Right ventricle myocardium inferior (tissue), 1 donor: ENCODE measurements at regions not wholly inside any gene's neighbourhood (a gene's known extent, or its start where the extent isn't known, plus 50 kb on each side); places are given as distances from the start of the nearest gene placed in this dataset.
A peak's percentile ranks its signal among the peaks of the same experiment; 100 is the strongest.
"Not testable (repeated sequence)": the region's sequence is repeated elsewhere in the genome, so short reads cannot be mapped to it uniquely, and the experiment has no call there.

ENCODE experiments used
- ATAC-seq: fragments of 200-7000 bp; cut with Tn5 transposase; one replicate; pipeline ENCODE4 v1.9.1; 2020; ENCODE audit warnings: mild to moderate bottlenecking, moderate library complexity
- DNase-seq: peaks from one replicate; pipeline ENCODE4 v3.0.0; 2021; ENCODE audit errors: missing footprints
- intact Hi-C: fragments of 100-400 bp; cut with DNase I; formaldehyde crosslinking; loops from one replicate; pipeline ENCODE4 v1.11.0; 2022
- donor health status: DM: no; HTN: yes; CAD: no; lungs with severe emphysema.

GRCh38 chr14:84454114-84454513 is 1075.8 kb upstream of the FLRT2 start:
- DNase-seq, result no peak
- no peak for ATAC-seq
- intact Hi-C loops, result no loop called here

GRCh38 chr14:84456946-84457345 is 1073.0 kb upstream of the FLRT2 start:
- intact Hi-C loops, result no loop called here
- ATAC-seq (no peak), DNase-seq (no peak)

GRCh38 chr14:84458881-84459280 is 1071.1 kb upstream of the FLRT2 start:
- DNase-seq (no peak), ATAC-seq (no peak)
- intact Hi-C loops, result no loop called here

GRCh38 chr14:84465880-84466279 is 1064.1 kb upstream of the FLRT2 start:
- DNase-seq, result no peak
- no peak for ATAC-seq
- intact Hi-C loops, result no loop called here

GRCh38 chr14:84468153-84468552 is 1061.8 kb upstream of the FLRT2 start:
- ATAC-seq, result no peak

GRCh38 chr14:84477996-84478395 is 1051.9 kb upstream of the FLRT2 start:
- DNase-seq, result no peak
- intact Hi-C loops, result no loop called here
- no peak for ATAC-seq

More at GRCh38 chr14:84468153-84468552, 1061.8 kb upstream of the FLRT2 start:
- DNase-seq, result no peak
- intact Hi-C loops, result no loop called here

GRCh38 chr14:84482256-84483071 is 1047.5 kb upstream of the FLRT2 start:
- ATAC-seq, result no peak
- DNase-seq, result no peak
- intact Hi-C loops, result no loop called here

- DNase-seq (no peak), ATAC-seq (no peak)
- intact Hi-C loops, result no loop called here
Observed at GRCh38 chr14:84483072-84483420, 1046.9 kb upstream of the FLRT2 start.

GRCh38 chr14:84484243-84484642 is 1045.7 kb upstream of the FLRT2 start:
- DNase-seq, ATAC-seq, intact Hi-C loops: not testable (repeated sequence)

- no peak for DNase-seq
- intact Hi-C loops, result no loop called here
- ATAC-seq, result no peak
Observed at GRCh38 chr14:84485036-84485435, 1044.9 kb upstream of the FLRT2 start.

GRCh38 chr14:84490081-84490480 is 1039.9 kb upstream of the FLRT2 start:
- intact Hi-C loops, result no loop called here
- ATAC-seq (no peak), DNase-seq (no peak)

GRCh38 chr14:84492685-84493084 is 1037.3 kb upstream of the FLRT2 start:
- DNase-seq (no peak), ATAC-seq (no peak)
- intact Hi-C loops, result no loop called here

GRCh38 chr14:84493779-84494178 is 1036.2 kb upstream of the FLRT2 start:
- DNase-seq, result no peak
- ATAC-seq, result no peak
- intact Hi-C loops, result no loop called here

- no peak for DNase-seq
- ATAC-seq, result no peak
- intact Hi-C loops, result no loop called here
Observed at GRCh38 chr14:84496677-84497076, 1033.3 kb upstream of the FLRT2 start.

- ATAC-seq, intact Hi-C loops: not testable (repeated sequence)
- peak; percentile 45 for DNase-seq
Observed at GRCh38 chr14:84512823-84513222, 1017.1 kb upstream of the FLRT2 start.

GRCh38 chr14:84519836-84520235 is 1010.1 kb upstream of the FLRT2 start:
- ATAC-seq, result no peak
- intact Hi-C loops, result no loop called here
- DNase-seq, result no peak

GRCh38 chr14:84520711-84521338 is 1009.1 kb upstream of the FLRT2 start:
- DNase-seq, result no peak
- ATAC-seq, result no peak
- intact Hi-C loops, result no loop called here

- intact Hi-C loops, result no loop called here
- no peak for ATAC-seq
- DNase-seq, result no peak
Observed at GRCh38 chr14:84523746-84524145, 1006.2 kb upstream of the FLRT2 start.

- no peak for DNase-seq
- no peak for ATAC-seq
- intact Hi-C loops, result no loop called here
Observed at GRCh38 chr14:84527706-84528105, 1002.2 kb upstream of the FLRT2 start.

GRCh38 chr14:84532016-84532415 is 997.9 kb upstream of the FLRT2 start:
- intact Hi-C loops, result no loop called here
- DNase-seq (no peak), ATAC-seq (no peak)
